ENCODE measurements at regions not wholly inside any gene's neighbourhood (a gene's known extent, or its start where the extent isn't known, plus 50 kb on each side); places are given as distances from the start of the nearest gene placed in this dataset.

- ATAC-seq (no peak), DNase-seq (no peak)
- Mint-ChIP-seq H3K4me3 (no peak overlapping the region), H3K36me3 (no peaks in the 10 kb centered on the region), H3K27ac (no peak overlapping the region), H3K9me3 (peaks cover 9 to 10% of the 10 kb centered on the region in 2 donors), H3K27me3 (ENCODE audit: low read depth in 2 of 2) (no peaks in the 10 kb centered on the region), H3K4me1 (no peaks in the 10 kb centered on the region)
- H3K4me3 ChIP-seq (ENCODE audit: low read length), result no peak overlapping the region
- no peaks in the 10 kb centered on the region for H3K4me1 ChIP-seq (ENCODE audit: control insufficient read depth, insufficient read depth, low read length)
- H3K9me3 ChIP-seq (ENCODE audit: control insufficient read depth, insufficient read depth, low read length), result no peaks in the 10 kb centered on the region
- H3K27me3 ChIP-seq (ENCODE audit: control insufficient read depth, insufficient read depth, low read length), result no peaks in the 10 kb centered on the region
- H3K36me3 ChIP-seq (ENCODE audit: control insufficient read depth, insufficient read depth, low read length), result no peaks in the 10 kb centered on the region
- no peak for TF ChIP-seq CTCF (IDR thresholded peaks at IDR 0.05)
- 75% methylated on average over 1 of the region's 2 CpGs for WGBS (ENCODE audit: insufficient coverage)
- intact Hi-C loops (cut with micrococcal nuclease), result no loop called here
- H3K27ac ChIP-seq (ENCODE audit: low read length), result no peak overlapping the region
Observed at GRCh38 chr15:35911052-35911777, 365.2 kb upstream of the DPH6 start.

GRCh38 chr15:35912196-35912595, 366.2 kb upstream of the DPH6 start:
- TF ChIP-seq CTCF (IDR thresholded peaks at IDR 0.05), result no peak
- H3K4me1 Mint-ChIP-seq, result no peaks in the 10 kb centered on the region
- no peak overlapping the region for H3K4me3 Mint-ChIP-seq
- H3K27me3 Mint-ChIP-seq (ENCODE audit: low read depth in 2 of 2), result no peaks in the 10 kb centered on the region
- no peak overlapping the region for H3K27ac Mint-ChIP-seq
- Histone ChIP-seq H3K27me3 (ENCODE audit: control insufficient read depth, insufficient read depth, low read length) (no peaks in the 10 kb centered on the region), H3K27ac (ENCODE audit: low read length) (no peak overlapping the region), H3K9me3 (ENCODE audit: control insufficient read depth, insufficient read depth, low read length) (no peaks in the 10 kb centered on the region), H3K4me3 (ENCODE audit: low read length) (no peak overlapping the region), H3K4me1 (ENCODE audit: control insufficient read depth, insufficient read depth, low read length) (no peaks in the 10 kb centered on the region), H3K36me3 (ENCODE audit: control insufficient read depth, insufficient read depth, low read length) (no peaks in the 10 kb centered on the region)
- intact Hi-C loops (cut with micrococcal nuclease), result no loop called here
- no peaks in the 10 kb centered on the region for H3K36me3 Mint-ChIP-seq
- H3K9me3 Mint-ChIP-seq, result peaks cover 8 to 9% of the 10 kb centered on the region in 2 donors
- DNase-seq, result no peak
- 79% methylated on average over 2 of the region's 2 CpGs for WGBS (ENCODE audit: insufficient coverage)
- no peak for ATAC-seq

- no peak for DNase-seq
- H3K27ac ChIP-seq (ENCODE audit: low read length), result no peak overlapping the region
- no peaks in the 10 kb centered on the region for H3K4me1 ChIP-seq (ENCODE audit: control insufficient read depth, insufficient read depth, low read length)
- no peak overlapping the region for H3K4me3 Mint-ChIP-seq
- intact Hi-C loops (cut with micrococcal nuclease), result no loop called here
- no peaks in the 10 kb centered on the region for H3K36me3 ChIP-seq (ENCODE audit: control insufficient read depth, insufficient read depth, low read length)
- H3K9me3 Mint-ChIP-seq, result peaks cover 18 to 22% of the 10 kb centered on the region in 2 donors
- no peak overlapping the region for H3K27ac Mint-ChIP-seq
- no peaks in the 10 kb centered on the region for H3K9me3 ChIP-seq (ENCODE audit: control insufficient read depth, insufficient read depth, low read length)
- no peak overlapping the region for H3K4me3 ChIP-seq (ENCODE audit: low read length)
- no peaks in the 10 kb centered on the region for H3K36me3 Mint-ChIP-seq
- H3K4me1 Mint-ChIP-seq, result no peaks in the 10 kb centered on the region
- no peak for ATAC-seq
- 88% methylated on average over 2 of the region's 2 CpGs for WGBS (ENCODE audit: insufficient coverage)
- TF ChIP-seq CTCF (IDR thresholded peaks at IDR 0.05), result no peak
- H3K27me3 Mint-ChIP-seq (ENCODE audit: low read depth in 2 of 2), result no peaks in the 10 kb centered on the region
- H3K27me3 ChIP-seq (ENCODE audit: control insufficient read depth, insufficient read depth, low read length), result no peaks in the 10 kb centered on the region
Observed at GRCh38 chr15:35914573-35914972, 368.6 kb upstream of the DPH6 start.

GRCh38 chr15:35921046-35921445, 375.1 kb upstream of the DPH6 start:
- no peaks in the 10 kb centered on the region for H3K4me1 ChIP-seq (ENCODE audit: control insufficient read depth, insufficient read depth, low read length)
- Mint-ChIP-seq H3K4me1 (no peaks in the 10 kb centered on the region), H3K27me3 (ENCODE audit: low read depth in 2 of 2) (no peaks in the 10 kb centered on the region), H3K36me3 (no peaks in the 10 kb centered on the region), H3K27ac (no peak overlapping the region), H3K9me3 (peaks cover 13 to 15% of the 10 kb centered on the region in 2 donors), H3K4me3 (no peak overlapping the region)
- no peaks in the 10 kb centered on the region for H3K27me3 ChIP-seq (ENCODE audit: control insufficient read depth, insufficient read depth, low read length)
- TF ChIP-seq CTCF (IDR thresholded peaks at IDR 0.05), result no peak
- DNase-seq, result no peak
- no peak for ATAC-seq
- intact Hi-C loops (cut with micrococcal nuclease), result no loop called here
- H3K9me3 ChIP-seq (ENCODE audit: control insufficient read depth, insufficient read depth, low read length), result no peaks in the 10 kb centered on the region
- no peaks in the 10 kb centered on the region for H3K36me3 ChIP-seq (ENCODE audit: control insufficient read depth, insufficient read depth, low read length)
- H3K4me3 ChIP-seq (ENCODE audit: low read length), result no peak overlapping the region
- H3K27ac ChIP-seq (ENCODE audit: low read length), result no peak overlapping the region

All from natural killer cell (primary cell).